ENCODE measurements at regions not wholly inside any gene's neighbourhood (a gene's known extent, or its start where the extent isn't known, plus 50 kb on each side); places are given as distances from the start of the nearest gene placed in this dataset.
A peak's percentile ranks its signal among the peaks of the same experiment; 100 is the strongest.

- DNase-seq (ENCODE audit: low read depth): peak; percentile 33
These were observed 68.3 kb upstream of the SIM2 start for GRCh38 chr21:36630485-36631206.

DNA sequence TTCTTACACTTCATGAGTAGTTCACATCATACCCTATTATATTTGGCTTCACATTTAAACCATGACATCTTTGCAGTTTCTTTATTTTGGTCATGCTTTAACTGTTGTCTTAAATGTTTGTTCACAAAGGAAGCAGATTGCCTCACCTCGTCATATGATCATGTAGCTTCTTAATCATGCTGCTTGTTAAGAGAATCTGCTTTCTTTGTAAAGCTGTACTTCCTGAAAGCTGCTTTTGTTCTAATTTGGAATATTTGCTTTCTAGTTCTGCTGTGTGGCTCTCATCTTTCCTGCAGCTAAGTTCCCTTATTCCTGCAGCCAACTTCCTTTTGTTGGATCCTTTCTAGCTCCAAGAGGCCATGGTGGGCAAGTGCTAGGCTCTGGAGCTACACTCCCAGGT, 62.9 kb upstream of the SIM2 start:
- DNase-seq (ENCODE audit: low read depth): no peak

DNA sequence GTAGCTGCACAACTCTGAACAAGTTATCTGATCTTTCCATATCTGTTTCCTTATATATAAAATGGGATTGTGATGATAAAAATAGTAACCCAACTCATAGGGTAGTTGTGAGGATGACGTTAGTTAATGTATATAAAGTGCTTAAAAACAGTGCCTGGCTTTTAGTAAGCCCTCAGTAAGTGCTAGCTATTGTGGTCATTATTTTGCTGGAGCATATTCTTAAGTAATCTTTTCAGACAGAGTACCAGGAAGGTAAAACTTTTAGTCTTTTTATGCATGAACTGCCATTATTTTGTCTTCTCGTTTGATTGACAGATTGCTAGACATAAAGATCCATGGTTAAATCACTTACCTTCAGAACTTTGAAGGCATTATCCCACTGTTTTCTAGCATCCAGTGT, 62.5 kb upstream of the SIM2 start:
- DNase-seq (ENCODE audit: low read depth): no peak

- no peak for DNase-seq (ENCODE audit: low read depth)
These were observed 59.1 kb upstream of the SIM2 start for GRCh38 chr21:36639769-36640168.

DNA sequence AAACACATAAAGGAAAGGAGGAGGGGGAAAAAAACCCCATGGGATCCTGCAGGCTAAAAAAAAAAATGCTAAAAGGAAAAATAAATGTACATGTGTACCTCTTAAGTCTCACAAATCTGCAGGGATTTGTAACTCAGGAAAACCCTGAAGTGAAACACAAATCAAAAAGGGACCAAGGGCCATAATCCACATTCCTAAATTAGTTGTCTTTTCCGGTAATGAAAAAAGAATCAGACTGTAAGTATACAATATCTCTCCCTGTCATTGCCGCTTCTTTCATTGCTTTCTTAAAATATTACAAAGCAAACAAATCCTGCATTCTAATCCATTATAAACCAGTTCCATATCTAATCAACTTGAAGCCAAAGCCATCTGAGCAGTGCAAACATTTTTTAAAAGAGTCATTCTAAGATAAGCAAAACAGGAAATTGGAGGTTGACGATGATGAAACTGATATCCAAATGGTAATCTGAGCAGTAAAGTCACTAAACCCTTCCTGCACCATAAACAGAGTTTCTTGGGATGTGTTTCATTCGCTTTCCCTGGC, 58.7 kb upstream of the SIM2 start:
- no peak for DNase-seq (ENCODE audit: low read depth)

GRCh38 chr21:36640721-36641244, 58.1 kb upstream of the SIM2 start:
- DNase-seq (ENCODE audit: low read depth): no peak

DNA sequence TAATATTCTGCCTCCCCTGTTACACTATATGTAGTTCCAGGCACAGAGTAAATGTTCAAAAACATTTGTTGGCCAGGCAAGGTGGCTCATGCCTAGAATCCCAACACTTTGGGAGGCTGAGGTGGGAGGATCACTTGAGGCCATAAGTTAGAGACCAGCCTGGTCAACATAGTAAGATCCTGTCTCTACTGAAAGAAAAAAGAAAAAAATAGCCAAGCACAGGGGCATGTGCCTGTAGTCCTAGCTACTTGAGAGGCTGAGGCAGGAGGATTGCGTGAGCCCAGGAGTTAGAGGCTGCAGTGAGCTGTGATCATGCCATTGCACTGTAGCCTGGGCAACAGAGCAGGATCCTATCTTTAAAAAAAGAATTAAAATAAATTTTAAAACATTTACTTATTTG, 57.6 kb upstream of the SIM2 start:
- no peak for DNase-seq (ENCODE audit: low read depth)

DNA sequence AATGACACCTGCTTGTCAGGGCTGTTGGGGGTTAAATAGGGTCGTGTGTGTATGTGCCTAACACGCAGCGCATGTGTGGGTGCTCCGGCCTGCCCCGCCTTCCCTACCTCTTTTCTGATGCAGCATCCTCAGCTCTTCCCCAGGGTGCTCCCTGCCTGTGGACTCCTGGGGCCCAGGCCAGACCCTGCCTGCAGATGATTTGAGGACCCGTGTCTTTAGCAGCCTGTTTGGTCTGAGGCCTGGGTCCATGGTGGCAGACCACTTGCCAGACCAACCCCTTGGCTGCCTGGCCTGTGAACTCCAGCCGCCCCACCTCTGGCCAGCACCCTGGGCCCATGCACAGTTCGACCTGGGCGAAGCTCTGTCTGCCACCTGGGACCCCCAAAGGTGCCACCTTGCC, 57.0 kb upstream of the SIM2 start:
- DNase-seq (ENCODE audit: low read depth): no peak

DNA sequence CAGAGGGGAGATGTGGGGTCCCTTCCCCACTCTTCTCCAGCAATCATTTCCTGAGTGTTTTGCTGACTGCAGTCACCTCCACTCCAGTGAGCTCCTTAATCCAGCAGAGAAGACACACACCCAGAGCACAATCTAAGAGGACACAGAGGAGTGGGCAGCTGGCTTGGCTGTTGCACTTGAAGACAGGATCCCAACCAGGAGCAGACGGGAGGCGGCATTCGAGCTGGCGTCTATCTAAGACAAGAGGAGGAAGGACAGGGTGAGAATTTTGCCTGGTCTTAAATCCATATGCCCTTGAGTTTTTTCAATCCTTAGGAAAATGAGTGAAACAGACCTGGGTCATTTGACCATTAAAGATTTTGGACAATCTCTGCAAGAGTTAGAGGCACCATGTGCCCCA, 56.1 kb upstream of the SIM2 start:
- DNase-seq (ENCODE audit: low read depth): no peak

DNA sequence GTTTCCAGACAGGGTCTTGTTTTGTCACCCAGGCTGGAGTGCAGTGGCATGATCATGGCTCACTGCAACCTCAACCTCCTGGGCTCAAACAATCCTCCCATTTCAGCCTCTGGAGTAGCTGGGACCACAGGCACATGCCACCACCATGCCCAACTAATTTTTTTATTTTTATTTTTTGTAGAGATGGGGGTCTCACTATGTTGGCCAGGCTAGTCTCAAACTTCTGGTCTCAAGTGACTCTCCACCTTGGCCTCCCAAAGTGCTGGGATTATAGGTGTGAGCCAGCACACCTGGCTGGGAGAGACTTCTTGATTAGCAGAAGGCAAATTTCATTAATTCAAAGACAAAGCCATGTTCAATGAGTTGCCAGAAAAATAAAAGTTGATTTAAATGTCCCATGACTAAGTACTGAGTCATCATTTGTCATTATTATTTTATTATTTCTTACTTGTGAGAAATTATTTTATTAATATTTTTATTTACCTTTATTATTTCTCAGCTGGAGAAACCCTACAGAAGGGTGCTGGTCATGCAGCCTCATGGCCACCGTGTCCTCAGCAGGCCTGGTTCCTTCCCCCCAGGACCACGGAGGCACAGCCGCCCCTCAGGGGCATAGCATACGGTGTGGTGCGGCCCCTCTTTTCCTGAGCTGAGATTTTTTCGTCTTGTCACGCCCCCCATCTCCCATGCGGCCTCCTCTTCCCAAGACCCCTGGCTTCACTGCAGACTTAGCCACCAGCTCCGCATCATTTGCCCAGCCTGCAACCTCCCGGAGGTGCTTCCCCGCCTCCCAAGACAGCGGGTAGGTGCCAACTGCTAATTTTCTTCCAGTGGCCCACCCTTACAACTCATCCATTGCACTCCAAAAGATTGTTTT, 55.3 kb upstream of the SIM2 start:
- DNase-seq (ENCODE audit: low read depth): no peak

GRCh38 chr21:36646011-36646410, 52.9 kb upstream of the SIM2 start:
- DNase-seq (ENCODE audit: low read depth): no peak

DNA sequence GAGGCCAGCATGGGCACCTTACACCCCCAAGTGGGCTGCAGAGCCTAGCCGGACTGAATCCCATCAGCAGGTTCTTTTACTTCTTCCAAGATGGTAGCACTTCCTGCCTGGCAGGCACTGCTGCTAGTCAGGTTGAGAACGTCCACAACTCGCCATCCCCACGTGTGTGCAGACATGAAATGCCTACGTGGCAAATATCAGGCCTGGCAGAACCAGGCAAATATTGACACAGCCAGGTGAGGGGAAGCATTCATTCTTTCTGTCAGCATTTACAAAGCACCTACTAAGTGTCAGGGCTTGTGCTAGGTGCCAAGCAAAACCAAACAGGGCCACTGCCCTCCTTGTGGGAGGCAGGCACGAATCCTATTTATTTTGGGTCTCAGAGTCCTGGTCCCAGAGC, 52.3 kb upstream of the SIM2 start:
- DNase-seq (ENCODE audit: low read depth): no peak

- DNase-seq (ENCODE audit: low read depth): no peak
These were observed 51.4 kb upstream of the SIM2 start for GRCh38 chr21:36647279-36648093.

All from stimulated activated CD4-positive, alpha-beta T cell treated with anti-CD3 and anti-CD28 coated beads, Interleukin-2, amount 100 ng/mL, for 4 hours (primary cell).